Immature natural killer cell (primary cell): ENCODE measurements at regions not wholly inside any gene's neighbourhood (a gene's known extent, or its start where the extent isn't known, plus 50 kb on each side); places are given as distances from the start of the nearest gene placed in this dataset.
"Not testable (repeated sequence)": the region's sequence is repeated elsewhere in the genome, so short reads cannot be mapped to it uniquely, and the experiment has no call there.

Experiments used
- DNase-seq, 3 donors: peaks; one replicate each; pipeline ENCODE4 v3.0.0; 2022; ENCODE audit warnings: mixed read lengths in 1 of 3
- H3K27ac Mint-ChIP-seq, 6 donors: one replicate each; pipeline ENCODE4 v1.8.0; 2020; ENCODE audit warnings: mixed read lengths in 6 of 6, mild to moderate bottlenecking in 5 of 6, inconsistent platforms in 4 of 6, moderate library complexity in 3 of 6
- H3K27me3 Mint-ChIP-seq, 3 donors: one replicate each; pipeline ENCODE4 v1.8.0; 2020 to 2021; ENCODE audit warnings: low read depth in 3 of 3, mild to moderate bottlenecking in 3 of 3, mixed read lengths in 3 of 3, moderate library complexity in 3 of 3, inconsistent platforms in 1 of 3
- H3K36me3 Mint-ChIP-seq, 3 donors: one replicate each; pipeline ENCODE4 v1.8.0; 2020; ENCODE audit warnings: mixed read lengths in 3 of 3, inconsistent platforms in 2 of 3, mild to moderate bottlenecking in 2 of 3
- H3K4me1 Mint-ChIP-seq, 2 donors: one replicate each; pipeline ENCODE4 v1.8.0; 2020; ENCODE audit warnings: inconsistent platforms in 2 of 2, mild to moderate bottlenecking in 2 of 2, mixed read lengths in 2 of 2, moderate library complexity in 1 of 2
- H3K4me3 Mint-ChIP-seq, 5 donors: one replicate each; pipeline ENCODE4 v1.8.0; 2020; ENCODE audit warnings: mild to moderate bottlenecking in 5 of 5, mixed read lengths in 5 of 5, inconsistent platforms in 3 of 5, moderate library complexity in 3 of 5
- H3K9me3 Mint-ChIP-seq, 6 donors: one replicate each; pipeline ENCODE4 v1.8.0; 2020; ENCODE audit warnings: mild to moderate bottlenecking in 6 of 6, mixed read lengths in 6 of 6, inconsistent platforms in 4 of 6, moderate library complexity in 3 of 6

DNA sequence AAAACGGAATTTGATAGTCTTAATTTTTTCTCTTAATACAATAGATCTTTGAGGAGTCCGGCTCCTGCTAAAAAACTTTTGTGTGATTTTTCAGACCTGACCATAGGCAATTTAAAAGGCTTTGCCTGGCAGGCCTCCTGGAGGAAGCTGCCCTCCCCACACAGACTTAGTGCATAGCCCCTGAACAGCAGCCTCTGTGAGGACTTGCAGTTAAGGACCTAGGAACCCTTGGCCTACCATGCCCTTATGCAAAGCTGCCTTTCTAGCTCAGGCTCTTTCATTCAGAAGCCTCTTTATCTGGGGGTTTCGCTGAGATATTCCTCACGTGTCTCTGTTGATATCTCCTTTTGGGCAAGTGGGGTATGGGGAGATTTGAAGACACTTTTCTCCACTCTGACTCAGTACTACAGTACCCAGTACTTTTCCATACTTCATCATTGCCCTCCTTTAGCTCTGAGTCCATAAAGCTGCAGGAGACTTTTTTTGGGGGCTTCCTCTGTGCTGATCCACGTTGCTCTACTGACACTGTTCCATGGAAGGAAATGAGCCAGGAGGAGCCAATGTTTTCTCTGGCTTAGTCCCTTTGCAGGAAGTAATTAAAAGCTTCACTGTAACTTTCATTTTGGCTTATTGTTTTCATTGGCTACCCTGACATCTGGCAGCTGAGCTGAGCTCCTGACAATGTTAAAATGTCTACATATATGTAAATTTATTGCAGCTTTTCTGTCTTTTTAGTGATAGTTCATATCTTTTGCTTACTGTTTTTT is 283.1 kb downstream of the TDRD3 start:
- Mint-ChIP-seq H3K27ac (no peak overlapping the region), H3K9me3 (peaks cover 0 to 12% (median 3%) of the 10 kb centered on the region in 6 donors)

DNA sequence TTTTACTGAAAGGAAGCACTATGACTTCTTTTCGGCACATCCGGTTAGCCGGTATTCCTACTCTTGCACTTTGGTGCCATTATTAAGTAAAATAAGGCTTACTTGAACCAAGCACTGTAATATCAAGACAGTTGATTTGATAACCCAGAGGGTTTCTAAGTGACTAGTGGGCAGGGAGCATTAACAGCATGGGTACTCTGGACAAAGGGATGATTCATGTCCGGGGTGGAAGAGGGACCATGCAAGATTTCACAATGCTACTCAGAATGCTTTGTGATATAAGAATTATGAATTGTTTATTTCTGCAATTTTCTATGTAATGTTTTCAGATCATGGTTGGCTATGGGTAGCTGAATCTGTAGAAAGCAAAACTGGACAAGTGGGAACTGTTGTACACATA is 282.1 kb downstream of the TDRD3 start:
- Mint-ChIP-seq H3K4me1 (no peaks in the 10 kb centered on the region), H3K27me3 (peaks cover 0 to 3% (median 0%) of the 10 kb centered on the region in 3 donors), H3K27ac (no peak overlapping the region)

More for the DNA sequence above, 283.1 kb downstream of the TDRD3 start:
- Mint-ChIP-seq H3K4me1 (no peaks in the 10 kb centered on the region), H3K4me3 (no peak overlapping the region), H3K36me3 (no peaks in the 10 kb centered on the region), H3K27me3 (peaks cover 0 to 3% (median 0%) of the 10 kb centered on the region in 3 donors)
- DNase-seq = no peak

DNA sequence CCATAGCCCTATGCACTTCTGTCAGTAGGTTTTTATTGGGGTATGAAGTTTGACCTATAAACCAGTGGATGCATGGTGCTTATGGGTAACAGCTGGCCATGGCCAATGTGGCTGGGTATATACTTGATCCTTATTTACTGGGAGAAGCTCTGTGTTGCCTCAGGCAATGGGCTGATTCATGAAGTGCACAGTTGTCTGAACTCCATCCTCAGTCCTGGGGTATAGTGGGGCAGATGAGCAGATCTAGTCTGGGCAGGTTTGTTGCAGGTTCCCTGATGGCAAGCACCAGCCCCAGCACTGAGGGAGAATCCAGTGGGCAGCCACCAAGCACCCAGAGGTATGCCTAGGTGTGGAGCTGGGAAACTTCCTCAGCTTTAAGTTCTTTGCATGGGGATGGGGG is 274.4 kb downstream of the TDRD3 start:
- Mint-ChIP-seq H3K4me3 (no peak overlapping the region), H3K27me3 (peaks cover 0 to 8% (median 0%) of the 10 kb centered on the region in 3 donors), H3K9me3 (peaks cover 10 to 30% (median 20%) of the 10 kb centered on the region in 6 donors), H3K36me3 (no peaks in the 10 kb centered on the region), H3K4me1 (no peaks in the 10 kb centered on the region), H3K27ac (no peak overlapping the region)
- DNase-seq = no peak

More for the DNA sequence above, 282.1 kb downstream of the TDRD3 start:
- no peaks in the 10 kb centered on the region for H3K36me3 Mint-ChIP-seq
- peaks cover 0 to 12% (median 3%) of the 10 kb centered on the region in 6 donors for H3K9me3 Mint-ChIP-seq
- H3K4me3 Mint-ChIP-seq = no peak overlapping the region
- no peak for DNase-seq

DNA sequence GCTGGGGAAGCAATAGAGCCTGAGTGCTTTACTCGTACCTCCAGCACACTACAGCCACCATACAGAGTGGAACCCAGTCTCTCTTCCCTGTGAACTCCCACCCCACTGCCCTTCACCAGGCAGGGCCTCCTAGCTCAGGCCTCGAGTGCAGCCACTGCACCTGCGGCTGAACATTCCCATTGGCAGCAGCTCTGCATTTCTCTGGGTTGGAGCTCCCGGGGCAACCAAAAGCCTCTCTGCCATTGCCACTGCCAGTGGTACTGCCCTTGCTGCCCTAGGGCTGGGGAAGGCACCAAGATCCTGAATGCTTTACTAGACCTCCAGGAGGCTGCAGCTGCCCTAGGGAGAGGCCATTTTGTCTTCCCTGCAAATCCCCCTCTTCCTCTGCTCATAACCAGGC is 266.8 kb downstream of the TDRD3 start:
- H3K9me3 Mint-ChIP-seq = peaks cover 11 to 35% (median 15%) of the 10 kb centered on the region in 6 donors
- H3K27ac Mint-ChIP-seq = no peak overlapping the region
- peaks cover 0 to 8% (median 0%) of the 10 kb centered on the region in 3 donors for H3K27me3 Mint-ChIP-seq
- no peaks in the 10 kb centered on the region for H3K36me3 Mint-ChIP-seq
- no peak overlapping the region for H3K4me3 Mint-ChIP-seq
- DNase-seq = no peak
- no peaks in the 10 kb centered on the region for H3K4me1 Mint-ChIP-seq

DNA sequence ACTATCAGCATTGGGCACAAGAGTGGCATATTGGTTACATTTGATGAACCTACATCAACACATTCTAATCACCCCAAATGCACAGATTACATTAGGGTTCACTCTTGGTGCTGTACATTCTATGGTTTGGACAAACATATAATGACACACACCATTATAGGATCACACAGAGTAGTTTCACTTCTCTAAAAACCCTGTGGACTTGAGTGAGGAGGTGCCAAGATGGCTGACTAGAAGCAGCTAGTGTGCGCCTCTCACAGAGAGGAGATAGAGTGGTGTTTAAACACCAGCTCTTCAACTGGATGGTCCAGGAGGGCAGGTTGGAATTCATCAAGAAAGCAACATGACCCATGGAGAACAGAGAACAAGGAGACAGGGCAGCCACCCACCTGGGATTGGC is 265.6 kb downstream of the TDRD3 start:
- Mint-ChIP-seq H3K36me3 (no peaks in the 10 kb centered on the region), H3K9me3 (peaks cover 9 to 30% (median 12%) of the 10 kb centered on the region in 6 donors), H3K27me3 (peaks cover 0 to 6% (median 0%) of the 10 kb centered on the region in 3 donors), H3K27ac (no peak overlapping the region), H3K4me3 (no peak overlapping the region), H3K4me1 (no peaks in the 10 kb centered on the region)
- DNase-seq = no peak

DNA sequence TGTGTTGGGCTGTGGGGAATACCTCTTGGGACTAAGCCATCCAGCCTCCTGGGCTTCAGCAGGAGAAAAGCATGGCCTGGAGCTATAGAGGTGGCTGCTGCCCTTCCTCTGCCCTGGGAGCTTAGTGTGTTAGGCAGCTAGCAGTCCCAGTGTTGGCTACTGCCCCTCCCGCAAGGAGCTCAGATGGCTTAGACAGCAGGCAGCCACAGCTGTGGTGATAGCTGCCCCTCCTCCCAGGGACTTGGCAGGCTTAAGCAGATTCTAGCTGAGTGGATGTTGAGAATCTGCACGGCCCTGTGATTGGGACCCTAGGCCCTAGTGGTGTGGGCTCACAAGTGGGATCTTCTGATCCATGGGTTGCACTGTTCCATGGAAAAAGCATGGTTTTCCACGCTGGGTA is 264.5 kb downstream of the TDRD3 start:
- Mint-ChIP-seq H3K4me1 (no peaks in the 10 kb centered on the region), H3K36me3 (no peaks in the 10 kb centered on the region), H3K4me3 (no peak overlapping the region), H3K27me3 (peaks cover 0 to under 1% (median 0%) of the 10 kb centered on the region in 3 donors), H3K27ac (no peak overlapping the region), H3K9me3 (peaks cover 5 to 27% (median 9%) of the 10 kb centered on the region in 6 donors)
- DNase-seq = no peak

DNA sequence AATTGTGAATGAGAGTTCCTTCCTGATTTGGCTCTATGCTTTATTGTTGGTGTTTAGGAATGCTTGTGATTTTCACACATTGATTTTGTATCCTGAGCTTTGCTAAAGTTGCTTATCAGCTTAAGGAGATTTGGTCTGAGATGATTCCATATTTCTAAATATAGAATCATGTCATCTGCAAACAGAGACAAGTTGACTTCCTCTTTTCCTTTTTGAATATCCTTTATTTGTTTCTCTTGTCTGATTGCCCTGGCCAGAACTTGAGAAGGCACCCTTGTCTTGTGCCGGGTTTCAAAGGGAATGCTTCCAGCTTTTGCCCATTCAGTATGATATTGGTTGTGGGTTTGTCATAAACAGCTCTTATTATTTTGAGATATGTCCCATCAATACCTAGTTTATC is 260.6 kb downstream of the TDRD3 start:
- not testable (repeated sequence) for H3K27ac Mint-ChIP-seq, H3K4me3 Mint-ChIP-seq, H3K4me1 Mint-ChIP-seq, H3K36me3 Mint-ChIP-seq, DNase-seq, H3K27me3 Mint-ChIP-seq
- peaks cover 0 to 12% (median 4%) of the 10 kb centered on the region in 6 donors for H3K9me3 Mint-ChIP-seq

DNA sequence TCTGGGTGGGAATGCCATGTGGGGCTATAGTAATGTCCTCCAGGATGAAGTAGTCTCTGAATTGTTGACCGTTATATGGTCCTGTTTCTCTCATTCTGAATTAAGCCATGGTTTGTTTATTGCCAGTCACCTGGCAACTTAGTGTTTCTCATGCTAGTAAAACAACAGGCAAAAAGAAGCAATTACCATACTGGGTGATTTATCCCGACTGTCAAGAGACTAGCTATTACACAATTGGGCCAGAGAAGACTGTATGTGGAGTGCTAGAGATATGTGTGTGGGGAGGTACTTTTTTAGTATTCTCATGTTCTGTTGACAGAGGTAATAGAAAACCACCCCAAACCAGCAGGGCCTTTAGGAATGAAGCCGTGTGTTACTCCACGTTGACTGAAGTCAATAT is 258.2 kb downstream of the TDRD3 start:
- no peaks in the 10 kb centered on the region for H3K36me3 Mint-ChIP-seq
- H3K27me3 Mint-ChIP-seq = peaks cover 0 to 2% (median 0%) of the 10 kb centered on the region in 3 donors
- H3K9me3 Mint-ChIP-seq = peaks cover 0 to 5% (median 2%) of the 10 kb centered on the region in 6 donors
- H3K4me3 Mint-ChIP-seq = no peak overlapping the region
- DNase-seq = no peak
- no peaks in the 10 kb centered on the region for H3K4me1 Mint-ChIP-seq
- H3K27ac Mint-ChIP-seq = no peak overlapping the region

DNA sequence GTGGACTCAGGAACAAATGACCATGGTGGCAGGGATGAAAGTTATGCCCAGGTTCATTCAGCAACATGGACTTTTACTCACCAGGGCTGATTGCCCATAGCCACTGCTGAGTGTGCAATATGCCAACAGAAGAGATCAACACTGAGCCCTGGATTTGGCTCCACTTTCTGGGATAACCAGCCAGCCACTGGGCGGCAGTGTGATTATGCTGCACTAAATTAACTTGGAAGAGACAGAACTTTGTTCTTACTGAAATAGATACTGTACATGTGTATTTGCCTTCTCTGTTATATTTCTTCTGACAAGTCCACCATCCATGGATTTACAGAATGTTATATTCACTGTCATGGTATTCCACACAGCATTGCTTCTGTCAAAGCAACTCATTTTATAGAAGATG is 257.4 kb downstream of the TDRD3 start:
- Mint-ChIP-seq H3K4me1 (no peaks in the 10 kb centered on the region), H3K27me3 (peaks cover 0 to 2% (median 0%) of the 10 kb centered on the region in 3 donors), H3K36me3 (no peaks in the 10 kb centered on the region), H3K9me3 (peaks cover 0 to 5% (median 0%) of the 10 kb centered on the region in 6 donors), H3K4me3 (no peak overlapping the region), H3K27ac (no peak overlapping the region)
- DNase-seq = no peak

DNA sequence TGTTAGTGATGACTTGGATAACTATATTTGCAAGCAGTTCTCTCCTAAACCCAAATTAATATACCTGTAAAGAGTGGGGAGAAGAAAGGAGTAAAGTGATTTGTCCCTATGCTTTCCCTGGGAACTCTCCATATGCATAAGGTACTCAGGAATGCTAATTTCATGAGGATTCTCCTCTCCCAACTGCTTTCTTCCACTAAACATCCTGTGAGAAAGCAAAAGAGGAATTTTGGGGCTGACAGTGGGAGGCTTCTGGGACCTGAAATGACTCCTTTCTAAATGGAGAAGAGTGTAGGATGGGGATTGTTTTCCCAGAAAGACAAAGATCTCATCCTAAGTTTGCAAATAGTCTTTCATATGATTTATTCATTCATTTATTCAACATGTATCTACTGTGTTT is 250.5 kb downstream of the TDRD3 start:
- Mint-ChIP-seq H3K4me3 (no peak overlapping the region), H3K4me1 (no peaks in the 10 kb centered on the region), H3K27ac (no peak overlapping the region), H3K36me3 (no peaks in the 10 kb centered on the region), H3K27me3 (peaks cover 0 to 2% (median 2%) of the 10 kb centered on the region in 3 donors), H3K9me3 (peaks cover 0 to 20% (median 6%) of the 10 kb centered on the region in 6 donors)
- no peak for DNase-seq

DNA sequence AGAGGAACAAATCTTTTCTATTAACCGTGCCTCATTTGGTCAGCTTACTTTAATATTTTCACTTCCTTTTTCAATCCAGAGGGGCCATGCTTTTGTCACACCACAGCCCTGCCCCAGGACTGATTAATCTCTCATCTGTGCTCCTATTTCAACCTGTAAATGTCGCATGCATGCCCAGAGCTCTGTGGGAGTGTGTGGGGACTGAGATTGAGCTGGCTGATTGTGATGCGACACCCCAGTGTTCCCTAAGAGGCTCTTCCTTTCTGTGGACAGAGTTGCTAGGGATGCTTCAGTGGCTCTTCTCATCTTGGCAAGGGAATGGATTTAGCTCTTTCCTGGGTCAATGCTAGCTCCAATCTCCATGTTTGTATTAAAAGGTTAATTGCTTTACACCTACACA is 249.6 kb downstream of the TDRD3 start:
- Mint-ChIP-seq H3K4me3 (no peak overlapping the region), H3K4me1 (no peaks in the 10 kb centered on the region), H3K27ac (no peak overlapping the region), H3K27me3 (peaks cover 0 to 2% (median under 1%) of the 10 kb centered on the region in 3 donors), H3K9me3 (peaks cover 0 to 20% (median 6%) of the 10 kb centered on the region in 6 donors), H3K36me3 (no peaks in the 10 kb centered on the region)
- no peak for DNase-seq

DNA sequence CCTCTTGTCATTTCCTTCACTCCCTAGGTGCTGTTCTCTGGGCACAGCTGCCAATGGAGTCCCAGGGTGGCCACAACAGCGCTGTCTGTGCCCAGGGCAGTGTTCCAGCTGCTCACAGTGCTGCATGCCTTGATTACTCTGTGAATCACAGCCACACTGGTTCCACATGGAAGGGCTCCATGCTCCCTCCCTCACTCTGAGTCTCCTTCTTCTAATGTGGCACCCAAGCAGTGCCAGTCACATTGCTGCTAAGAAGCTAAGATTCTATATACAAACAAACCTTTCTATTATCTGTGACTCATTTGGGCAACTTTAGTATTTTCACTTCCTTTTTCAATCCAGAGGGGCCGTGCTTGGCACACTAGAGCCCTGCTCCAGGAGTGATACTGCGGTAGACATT is 248.7 kb downstream of the TDRD3 start:
- no peak for DNase-seq
- Mint-ChIP-seq H3K9me3 (peaks cover 0 to 20% (median 5%) of the 10 kb centered on the region in 6 donors), H3K27me3 (peaks cover 0 to 2% (median 0%) of the 10 kb centered on the region in 3 donors), H3K4me1 (no peaks in the 10 kb centered on the region), H3K36me3 (no peaks in the 10 kb centered on the region), H3K4me3 (no peak overlapping the region), H3K27ac (no peak overlapping the region)

DNA sequence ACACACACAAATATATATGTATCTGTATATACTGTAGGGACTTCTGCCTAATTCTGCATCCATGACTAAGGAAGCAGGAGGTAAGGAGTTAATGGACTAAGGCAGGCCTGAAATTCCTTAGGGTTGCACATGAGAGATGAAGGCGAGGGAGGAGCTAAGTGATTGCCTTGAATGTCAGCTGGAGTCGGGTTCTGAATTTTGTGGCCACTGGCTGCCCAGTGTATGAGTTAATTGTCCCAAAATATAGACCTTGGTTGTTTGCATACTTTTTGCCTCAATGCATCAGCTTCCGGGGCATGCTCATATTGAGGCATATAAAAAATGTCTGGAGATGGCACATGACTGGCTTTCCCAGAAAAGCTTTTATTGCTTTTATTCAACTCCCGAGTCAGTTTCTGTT is 245.5 kb downstream of the TDRD3 start:
- no peaks in the 10 kb centered on the region for H3K4me1 Mint-ChIP-seq
- H3K9me3 Mint-ChIP-seq = peaks cover 2 to 28% (median 7%) of the 10 kb centered on the region in 6 donors
- no peak overlapping the region for H3K27ac Mint-ChIP-seq
- peaks cover 0 to 2% (median 0%) of the 10 kb centered on the region in 3 donors for H3K27me3 Mint-ChIP-seq
- H3K36me3 Mint-ChIP-seq = no peaks in the 10 kb centered on the region
- DNase-seq = no peak
- no peak overlapping the region for H3K4me3 Mint-ChIP-seq

DNA sequence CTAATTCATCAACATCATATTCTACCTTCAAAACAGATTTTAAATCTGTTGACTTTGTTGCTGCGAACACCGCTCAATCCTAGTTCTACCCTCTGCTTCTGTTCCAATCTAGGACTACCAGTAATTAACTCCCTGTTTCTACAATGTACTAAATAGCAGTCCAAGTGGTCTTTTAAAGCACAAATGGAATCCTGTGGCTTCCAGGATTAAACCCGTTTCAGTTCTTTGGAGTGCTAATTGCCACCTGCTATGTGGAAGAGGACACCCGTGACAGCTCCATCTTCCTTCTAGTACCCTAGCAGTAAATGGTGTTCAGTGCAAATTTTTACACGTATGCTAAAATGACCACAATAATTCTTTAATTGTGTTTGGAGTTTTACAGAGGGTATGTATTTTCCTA is 232.1 kb downstream of the TDRD3 start:
- Mint-ChIP-seq H3K9me3 (peaks cover 0 to 10% (median 2%) of the 10 kb centered on the region in 6 donors), H3K27ac (no peak overlapping the region), H3K27me3 (peaks cover 0 to 3% (median 0%) of the 10 kb centered on the region in 3 donors), H3K4me3 (no peak overlapping the region), H3K36me3 (no peaks in the 10 kb centered on the region), H3K4me1 (no peaks in the 10 kb centered on the region)
- no peak for DNase-seq
